Peyer's patch (tissue), 4 donors: ENCODE measurements at regions not wholly inside any gene's neighbourhood (a gene's known extent, or its start where the extent isn't known, plus 50 kb on each side); places are given as distances from the start of the nearest gene placed in this dataset.

Source experiments
- DNase-seq, 3 donors: peaks; one replicate each; pipeline ENCODE4 v3.0.0-alpha.2; 2017 to 2019
- H3K27ac ChIP-seq, 4 donors: fragments of 200-600 bp; sonication (generic); one replicate each; pipeline ENCODE4 v1.5.1; 2016 to 2019
- H3K27me3 ChIP-seq, 2 donors: fragments of 200-600 bp; sonication (generic); one replicate each; pipeline ENCODE4 v1.5.1; 2019
- H3K36me3 ChIP-seq, 3 donors: fragments of 200-600 bp; sonication (generic); one replicate each; pipeline ENCODE4 v1.5.1; 2016 to 2019
- H3K4me1 ChIP-seq, 4 donors: fragments of 200-600 bp; sonication (generic); one replicate each; pipeline ENCODE4 v1.5.1; 2016 to 2019
- H3K4me3 ChIP-seq, 4 donors: fragments of 200-600 bp; sonication (generic); 1 replicate in 3 of 4; 2 replicates in 1 of 4; pipeline ENCODE4 v1.5.1; 2016 to 2019; ENCODE audit warnings: mild to moderate bottlenecking in 1 of 4
- H3K9me3 ChIP-seq, 4 donors: fragments of 200-600 bp; sonication (generic); one replicate each; pipeline ENCODE4 v1.5.1; 2016 to 2019; ENCODE audit warnings: mild to moderate bottlenecking in 1 of 4
- POLR2A ChIP-seq, 2 donors: fragments of 450-650 bp; IDR thresholded peaks; one replicate each; pipeline ENCODE4 v1.5.1; 2017; ENCODE audit warnings: antibody characterized with exemption in 2 of 2, mild to moderate bottlenecking in 2 of 2, moderate library complexity in 2 of 2
- TF ChIP-seq, protein P1 (sequence below), 6 experiments: fragments of 450-650 bp in 4 of 6; fragments of 200-600 bp in 2 of 6; sonication (generic) in 1 of 6; IDR thresholded peaks; one replicate each; pipeline ENCODE4 v1.5.1; 2017 to 2019; ENCODE audit warnings: antibody characterized with exemption in 6 of 6, mild to moderate bottlenecking in 3 of 6, moderate library complexity in 1 of 6

DNA sequence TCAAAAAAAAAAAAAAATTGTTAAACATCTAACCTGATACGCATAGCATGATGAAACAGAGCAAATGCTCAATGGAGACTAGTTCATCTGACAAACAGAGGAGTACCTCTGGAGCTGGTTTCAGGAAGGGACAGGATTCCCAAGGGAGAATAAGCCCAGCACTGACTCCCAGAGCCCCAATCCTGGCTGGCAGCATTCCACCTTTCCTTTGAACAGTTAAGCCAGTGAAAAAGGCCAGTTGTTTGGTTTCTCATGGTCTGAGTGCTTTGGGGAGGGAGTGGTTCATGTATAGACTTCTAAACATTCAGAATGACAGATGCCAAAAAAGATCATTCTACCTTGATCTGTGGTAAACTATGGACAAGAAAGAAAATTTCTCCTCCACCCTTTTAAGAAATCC, 277.9 kb upstream of the RARB start:
- no peak overlapping the region for H3K27ac ChIP-seq
- no peaks in the 10 kb centered on the region for H3K4me1 ChIP-seq
- DNase-seq, result no peak
- no peaks in the 10 kb centered on the region for H3K9me3 ChIP-seq
- H3K4me3 ChIP-seq, result no peak overlapping the region
- no peaks in the 10 kb centered on the region for H3K36me3 ChIP-seq
- TF ChIP-seq, protein P1, sequence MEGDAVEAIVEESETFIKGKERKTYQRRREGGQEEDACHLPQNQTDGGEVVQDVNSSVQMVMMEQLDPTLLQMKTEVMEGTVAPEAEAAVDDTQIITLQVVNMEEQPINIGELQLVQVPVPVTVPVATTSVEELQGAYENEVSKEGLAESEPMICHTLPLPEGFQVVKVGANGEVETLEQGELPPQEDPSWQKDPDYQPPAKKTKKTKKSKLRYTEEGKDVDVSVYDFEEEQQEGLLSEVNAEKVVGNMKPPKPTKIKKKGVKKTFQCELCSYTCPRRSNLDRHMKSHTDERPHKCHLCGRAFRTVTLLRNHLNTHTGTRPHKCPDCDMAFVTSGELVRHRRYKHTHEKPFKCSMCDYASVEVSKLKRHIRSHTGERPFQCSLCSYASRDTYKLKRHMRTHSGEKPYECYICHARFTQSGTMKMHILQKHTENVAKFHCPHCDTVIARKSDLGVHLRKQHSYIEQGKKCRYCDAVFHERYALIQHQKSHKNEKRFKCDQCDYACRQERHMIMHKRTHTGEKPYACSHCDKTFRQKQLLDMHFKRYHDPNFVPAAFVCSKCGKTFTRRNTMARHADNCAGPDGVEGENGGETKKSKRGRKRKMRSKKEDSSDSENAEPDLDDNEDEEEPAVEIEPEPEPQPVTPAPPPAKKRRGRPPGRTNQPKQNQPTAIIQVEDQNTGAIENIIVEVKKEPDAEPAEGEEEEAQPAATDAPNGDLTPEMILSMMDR (IDR thresholded peaks at IDR 0.05), result no peak
- TF ChIP-seq POLR2A (IDR thresholded peaks at IDR 0.05), result no peak
- no peaks in the 10 kb centered on the region for H3K27me3 ChIP-seq

DNA sequence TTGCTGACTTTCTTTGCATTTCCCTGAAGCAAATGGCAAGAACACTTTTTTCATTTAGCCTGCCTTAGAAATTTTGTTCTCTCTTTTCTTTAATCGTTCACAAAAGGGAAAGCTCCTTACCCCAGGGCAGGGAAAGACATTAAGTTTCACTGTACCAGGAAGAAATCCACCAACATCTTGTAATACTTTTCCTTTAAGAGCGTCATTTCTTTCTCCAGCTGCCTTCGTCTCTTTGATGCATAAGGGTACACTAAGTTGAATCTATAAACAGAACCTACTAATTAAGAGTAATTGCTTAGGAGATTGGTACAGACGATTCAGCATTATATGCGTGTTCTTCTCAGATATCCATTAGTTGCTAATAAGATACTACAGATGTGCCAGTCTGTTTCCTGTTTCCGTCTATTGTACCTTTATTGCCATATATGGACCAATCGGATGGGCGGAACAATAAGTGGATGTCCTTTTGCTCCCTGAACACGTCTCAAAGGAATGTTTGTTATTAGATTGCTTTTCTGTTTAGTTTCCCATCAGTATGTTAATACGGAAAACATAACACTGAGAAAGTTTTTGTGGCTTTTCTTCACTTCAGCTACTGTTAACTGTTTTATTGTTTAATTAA, 276.7 kb upstream of the RARB start:
- TF ChIP-seq, protein P1 (IDR thresholded peaks at IDR 0.05), result no peak
- no peak for TF ChIP-seq POLR2A (IDR thresholded peaks at IDR 0.05)
- no peaks in the 10 kb centered on the region for H3K36me3 ChIP-seq
- H3K27me3 ChIP-seq, result no peaks in the 10 kb centered on the region
- DNase-seq, result no peak
- no peaks in the 10 kb centered on the region for H3K9me3 ChIP-seq
- H3K27ac ChIP-seq, result no peak overlapping the region
- no peaks in the 10 kb centered on the region for H3K4me1 ChIP-seq
- peak overlapping the region in 2 of 4 donors; percentile 19 to 29 for H3K4me3 ChIP-seq

GRCh38 chr3:25151903-25152295, 276.2 kb upstream of the RARB start:
- Histone ChIP-seq H3K27me3 (no peaks in the 10 kb centered on the region), H3K9me3 (no peaks in the 10 kb centered on the region), H3K4me1 (no peaks in the 10 kb centered on the region), H3K27ac (no peak overlapping the region), H3K36me3 (no peaks in the 10 kb centered on the region), H3K4me3 (peak overlapping the region in 2 of 4 donors; percentile 19 to 29)
- DNase-seq, result no peak
- TF ChIP-seq, protein P1 (IDR thresholded peaks at IDR 0.05), result no peak
- no peak for TF ChIP-seq POLR2A (IDR thresholded peaks at IDR 0.05)

DNA sequence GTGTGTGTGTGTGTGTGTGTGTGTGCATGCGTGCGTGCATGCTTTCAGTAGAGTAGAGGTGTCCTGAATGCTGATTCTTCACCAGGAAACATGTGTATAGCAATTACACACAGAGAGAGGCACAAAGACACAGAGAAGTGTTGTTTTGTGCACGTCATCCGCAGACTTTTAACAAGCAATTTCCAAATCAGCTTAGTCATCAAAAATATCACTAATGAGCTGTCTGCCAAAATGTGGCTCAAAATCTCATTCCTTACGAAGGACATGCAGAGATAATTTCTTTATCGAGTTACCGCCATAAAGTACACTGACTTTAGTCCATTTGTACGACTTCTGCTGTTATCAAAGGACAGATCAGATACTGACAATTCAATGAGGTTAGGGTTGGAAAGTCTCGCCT, 274.9 kb upstream of the RARB start:
- no peak for DNase-seq
- Histone ChIP-seq H3K27me3 (no peaks in the 10 kb centered on the region), H3K27ac (no peak overlapping the region), H3K4me1 (no peaks in the 10 kb centered on the region), H3K9me3 (no peaks in the 10 kb centered on the region), H3K36me3 (no peaks in the 10 kb centered on the region), H3K4me3 (no peak overlapping the region)
- TF ChIP-seq, protein P1 (IDR thresholded peaks at IDR 0.05), result no peak
- no peak for TF ChIP-seq POLR2A (IDR thresholded peaks at IDR 0.05)

DNA sequence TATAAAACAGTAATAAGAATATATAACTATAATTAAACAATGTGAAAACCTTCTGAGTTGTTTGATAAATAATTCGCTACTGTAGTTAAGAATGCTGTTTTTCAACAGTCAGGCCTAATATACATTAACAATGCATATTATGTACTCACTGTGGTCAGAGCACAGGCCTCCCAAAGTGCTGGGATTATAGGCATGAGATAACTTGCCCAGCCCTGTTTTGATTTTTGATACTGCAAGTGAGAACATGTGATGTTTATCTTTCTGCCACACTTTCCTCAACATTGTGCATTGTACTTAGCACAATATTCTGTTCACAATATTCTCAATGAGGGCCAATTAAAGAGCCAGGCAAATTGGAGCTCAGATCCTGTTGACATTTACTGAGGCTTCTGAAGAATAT, 274.5 kb upstream of the RARB start:
- no peaks in the 10 kb centered on the region for H3K36me3 ChIP-seq
- H3K4me1 ChIP-seq, result no peaks in the 10 kb centered on the region
- H3K27ac ChIP-seq, result no peak overlapping the region
- H3K4me3 ChIP-seq, result no peak overlapping the region
- DNase-seq, result no peak
- H3K9me3 ChIP-seq, result no peaks in the 10 kb centered on the region
- H3K27me3 ChIP-seq, result no peaks in the 10 kb centered on the region
- TF ChIP-seq, protein P1 (IDR thresholded peaks at IDR 0.05), result no peak
- no peak for TF ChIP-seq POLR2A (IDR thresholded peaks at IDR 0.05)
